SJSA1 (cell line): ENCODE measurements at regions not wholly inside any gene's neighbourhood (a gene's known extent, or its start where the extent isn't known, plus 50 kb on each side); places are given as distances from the start of the nearest gene placed in this dataset.

ENCODE experiments used
- DNase-seq, 2 experiments: peaks; one replicate each; pipeline ENCODE4 v3.0.0-alpha.2; 2015 to 2020; ENCODE audit warnings: low spot score in 2 of 2, low read depth in 1 of 2
- H3K27ac ChIP-seq: fragments of 250-450 bp; sonication (Bioruptor Pico); 2 replicates; pipeline ENCODE4 v1.5.1; 2020; ENCODE audit warnings: mild to moderate bottlenecking, moderate library complexity
- H3K27me3 ChIP-seq: fragments of 250-450 bp; sonication (Bioruptor Pico); replicated peaks from 2 replicates; pipeline ENCODE4 v1.5.1; 2020; ENCODE audit warnings: mild to moderate bottlenecking, moderate library complexity
- H3K36me3 ChIP-seq: fragments of 250-450 bp; sonication (Bioruptor Pico); 2 replicates; pipeline ENCODE4 v1.5.1; 2020; ENCODE audit warnings: mild to moderate bottlenecking
- H3K4me1 ChIP-seq: fragments of 250-450 bp; sonication (Bioruptor Pico); replicated peaks from 2 replicates; pipeline ENCODE4 v1.6.1; 2021; ENCODE audit warnings: mild to moderate bottlenecking
- H3K4me3 ChIP-seq: fragments of 250-450 bp; sonication (Bioruptor Pico); 2 replicates; pipeline ENCODE4 v1.5.1; 2020; ENCODE audit warnings: mild to moderate bottlenecking
- H3K9me3 ChIP-seq: fragments of 250-450 bp; sonication (Bioruptor Pico); replicated peaks from 2 replicates; pipeline ENCODE4 v1.5.1; 2020; ENCODE audit warnings: mild to moderate bottlenecking

DNA sequence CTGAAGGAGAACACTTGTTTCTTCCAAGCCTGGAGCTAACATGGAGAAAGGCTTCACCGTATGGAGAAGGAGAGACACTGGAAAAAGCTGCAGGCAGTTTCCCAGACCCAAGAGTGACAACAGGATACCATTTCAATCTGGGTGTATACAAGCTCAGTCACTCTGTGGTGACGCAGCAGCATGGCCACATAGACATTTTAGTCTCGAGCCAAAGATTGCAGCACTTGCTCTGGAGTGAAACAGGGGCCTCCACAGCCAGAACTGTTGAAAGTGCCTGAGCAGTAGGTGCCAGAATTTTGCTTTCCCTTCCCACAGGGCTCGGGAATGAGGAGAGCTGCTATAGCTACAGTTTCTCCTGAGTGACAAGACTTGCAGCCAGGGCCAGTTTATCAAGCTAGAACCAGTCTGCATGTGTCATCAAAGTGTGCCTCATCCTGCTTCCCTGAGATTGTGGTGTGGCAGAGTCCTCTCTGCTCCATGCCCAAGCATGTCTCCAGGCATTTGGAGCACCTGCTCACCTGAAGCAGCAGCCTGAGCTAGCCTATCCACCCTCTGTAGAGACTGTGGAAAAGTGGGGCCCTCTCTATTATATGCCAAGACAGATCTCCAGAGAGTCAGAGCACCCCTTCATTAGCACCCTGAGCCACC is 234.6 kb upstream of the CDH19 start:
- Histone ChIP-seq H3K4me3 (no peak overlapping the region), H3K36me3 (no peaks in the 10 kb centered on the region), H3K27me3 (no peaks in the 10 kb centered on the region), H3K4me1 (no peaks in the 10 kb centered on the region), H3K27ac (no peak overlapping the region), H3K9me3 (peaks cover 5% of the 10 kb centered on the region; the same call in 1 of the 2 replicates)
- DNase-seq = no peak

- Histone ChIP-seq H3K4me3 (no peak overlapping the region), H3K36me3 (no peaks in the 10 kb centered on the region), H3K9me3 (peaks cover 6% of the 10 kb centered on the region; the same call in 1 of the 2 replicates), H3K27me3 (no peaks in the 10 kb centered on the region), H3K4me1 (no peaks in the 10 kb centered on the region), H3K27ac (no peak overlapping the region)
- DNase-seq = no peak
Observed at GRCh38 chr18:66833646-66834045, 229.8 kb upstream of the CDH19 start.

DNA sequence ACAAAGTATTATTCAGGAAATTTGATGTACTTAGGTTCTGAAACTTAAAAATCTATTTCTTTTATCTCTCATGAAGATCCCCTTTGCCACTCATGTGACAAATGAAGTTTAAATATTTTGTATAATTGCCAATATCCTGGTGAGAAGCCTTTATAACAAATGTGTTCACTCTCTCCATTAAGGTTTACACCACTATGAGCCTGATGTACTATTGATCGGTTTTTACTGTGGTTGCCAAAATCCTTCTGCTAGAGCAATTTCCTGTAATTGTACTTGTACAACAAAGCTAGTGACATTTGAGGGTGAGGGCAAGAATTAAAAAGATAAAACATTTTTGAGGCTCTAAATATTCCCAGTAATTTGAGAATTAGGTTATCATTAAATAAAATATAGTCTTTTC is 222.3 kb upstream of the CDH19 start:
- Histone ChIP-seq H3K9me3 (no peaks in the 10 kb centered on the region), H3K27me3 (no peaks in the 10 kb centered on the region), H3K4me3 (no peak overlapping the region), H3K27ac (no peak overlapping the region), H3K4me1 (no peaks in the 10 kb centered on the region), H3K36me3 (no peaks in the 10 kb centered on the region)
- no peak for DNase-seq

GRCh38 chr18:66825347-66825746 is 221.5 kb upstream of the CDH19 start:
- no peak for DNase-seq
- no peak overlapping the region for H3K4me3 ChIP-seq
- H3K9me3 ChIP-seq = no peaks in the 10 kb centered on the region
- no peaks in the 10 kb centered on the region for H3K27me3 ChIP-seq
- no peaks in the 10 kb centered on the region for H3K4me1 ChIP-seq
- no peaks in the 10 kb centered on the region for H3K36me3 ChIP-seq
- no peak overlapping the region for H3K27ac ChIP-seq

DNA sequence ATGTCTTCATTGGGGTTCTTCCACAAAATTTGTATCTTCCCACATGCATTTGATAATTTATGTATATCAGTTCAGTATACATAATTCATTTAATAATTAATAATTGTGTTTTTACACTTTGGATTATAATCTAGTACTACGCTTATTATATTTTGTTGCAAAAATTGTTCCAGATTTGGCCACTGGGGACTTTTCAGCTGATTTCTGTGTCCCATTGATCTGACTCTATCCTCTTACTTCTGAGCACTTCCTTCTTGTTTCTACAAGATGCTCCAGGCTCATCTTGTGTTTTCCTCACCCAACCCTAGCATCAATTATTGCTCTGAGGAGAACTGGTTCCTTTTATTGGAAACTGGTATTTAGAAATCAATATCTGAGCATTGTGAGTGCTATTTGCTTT is 215.3 kb upstream of the CDH19 start:
- Histone ChIP-seq H3K4me1 (no peaks in the 10 kb centered on the region), H3K4me3 (no peak overlapping the region), H3K36me3 (no peaks in the 10 kb centered on the region), H3K27ac (no peak overlapping the region), H3K27me3 (no peaks in the 10 kb centered on the region), H3K9me3 (no peaks in the 10 kb centered on the region)
- no peak for DNase-seq

- H3K27ac ChIP-seq = no peak overlapping the region
- no peaks in the 10 kb centered on the region for H3K4me1 ChIP-seq
- H3K4me3 ChIP-seq = no peak overlapping the region
- peaks cover 8% of the 10 kb centered on the region for H3K9me3 ChIP-seq
- H3K36me3 ChIP-seq = no peaks in the 10 kb centered on the region
- no peaks in the 10 kb centered on the region for H3K27me3 ChIP-seq
- no peak for DNase-seq
Observed at GRCh38 chr18:66813138-66813537, 209.2 kb upstream of the CDH19 start.

DNA sequence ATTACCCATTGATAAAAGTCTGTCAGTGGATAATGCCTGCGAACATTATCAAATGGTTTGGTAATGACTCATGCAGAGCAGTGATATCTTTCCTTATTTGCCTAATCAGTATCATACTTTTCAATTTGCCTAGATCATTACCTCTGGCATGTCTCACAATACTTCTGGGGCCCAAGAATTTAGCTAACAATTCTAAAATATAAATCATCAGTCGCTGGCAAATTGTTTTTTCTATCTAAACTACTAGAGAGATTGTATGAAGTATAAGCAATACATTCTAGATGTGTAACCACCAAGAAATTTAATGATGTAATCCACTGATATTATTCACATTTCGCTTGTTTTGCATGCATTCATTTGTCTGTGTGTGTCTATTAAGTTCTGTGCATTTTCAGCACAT is 191.2 kb upstream of the CDH19 start:
- no peaks in the 10 kb centered on the region for H3K27me3 ChIP-seq
- DNase-seq = no peak
- no peak overlapping the region for H3K27ac ChIP-seq
- H3K4me1 ChIP-seq = no peaks in the 10 kb centered on the region
- no peak overlapping the region for H3K4me3 ChIP-seq
- H3K36me3 ChIP-seq = no peaks in the 10 kb centered on the region
- no peaks in the 10 kb centered on the region for H3K9me3 ChIP-seq

DNA sequence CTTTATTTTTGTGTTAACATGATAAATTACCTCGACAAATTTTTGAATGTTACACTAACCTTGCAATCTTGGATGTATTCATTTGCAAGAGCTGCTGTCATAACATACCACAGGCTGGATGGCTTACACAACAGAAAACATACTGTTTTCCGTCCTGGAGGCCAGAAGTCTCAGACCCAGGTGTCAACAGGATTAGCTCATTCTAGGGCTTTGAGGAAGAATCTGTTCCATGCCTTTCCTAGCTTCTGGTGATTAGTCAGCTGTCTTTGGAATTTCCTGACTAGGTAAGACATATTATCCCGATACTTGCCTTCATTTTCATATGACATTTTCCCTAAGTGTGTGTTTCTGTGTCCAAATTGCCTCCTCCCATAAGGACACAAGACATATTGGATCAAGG is 188.6 kb upstream of the CDH19 start:
- DNase-seq = no peak
- no peaks in the 10 kb centered on the region for H3K36me3 ChIP-seq
- H3K27me3 ChIP-seq = no peaks in the 10 kb centered on the region

DNA sequence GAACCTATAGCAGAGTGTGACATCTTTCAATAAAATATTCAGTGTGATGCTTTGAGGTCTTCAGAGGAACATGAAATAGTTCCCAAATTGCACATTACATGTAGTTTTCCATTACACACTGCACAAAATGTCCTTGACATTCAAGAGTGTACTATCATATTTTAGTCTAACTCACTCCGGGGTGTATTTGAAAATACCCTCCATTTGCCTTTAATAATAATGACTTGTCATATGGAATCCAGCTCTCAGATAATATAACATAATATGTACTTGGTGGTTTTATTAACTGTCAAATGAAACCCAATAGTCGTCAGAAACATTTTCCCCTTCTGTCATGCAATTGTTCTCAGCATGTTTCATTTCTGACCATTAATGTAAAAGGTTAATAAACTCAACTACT is 176.7 kb upstream of the CDH19 start:
- H3K4me1 ChIP-seq = no peaks in the 10 kb centered on the region
- no peak for DNase-seq
- no peak overlapping the region for H3K27ac ChIP-seq
- no peak overlapping the region for H3K4me3 ChIP-seq
- H3K36me3 ChIP-seq = no peaks in the 10 kb centered on the region
- H3K9me3 ChIP-seq = no peaks in the 10 kb centered on the region
- H3K27me3 ChIP-seq = no peaks in the 10 kb centered on the region

More for the DNA sequence above, 188.6 kb upstream of the CDH19 start:
- no peak overlapping the region for H3K27ac ChIP-seq
- H3K9me3 ChIP-seq = no peaks in the 10 kb centered on the region
- H3K4me3 ChIP-seq = no peak overlapping the region
- no peaks in the 10 kb centered on the region for H3K4me1 ChIP-seq

DNA sequence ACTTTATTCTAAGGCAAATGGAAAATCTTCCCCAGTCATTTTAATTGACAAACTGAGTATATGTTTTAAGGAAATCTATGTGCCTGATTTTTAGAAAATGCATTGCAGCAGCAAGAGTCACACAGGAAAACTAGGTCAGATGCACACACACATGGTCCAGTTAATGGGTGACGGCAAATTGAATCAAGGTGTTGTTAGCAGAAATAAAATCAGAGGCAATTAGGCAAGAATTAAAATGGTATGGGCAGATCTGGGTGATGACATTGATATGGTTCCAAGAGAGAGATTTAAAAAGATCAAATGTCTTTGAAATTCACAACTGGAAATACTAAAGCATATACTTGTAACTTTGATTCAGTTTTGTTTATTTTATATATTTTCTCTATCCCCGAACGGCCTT is 174.2 kb upstream of the CDH19 start:
- Histone ChIP-seq H3K9me3 (no peaks in the 10 kb centered on the region; the same call in 1 of the 2 replicates), H3K4me1 (no peaks in the 10 kb centered on the region), H3K27me3 (no peaks in the 10 kb centered on the region), H3K36me3 (no peaks in the 10 kb centered on the region), H3K4me3 (no peak overlapping the region), H3K27ac (no peak overlapping the region)
- no peak for DNase-seq

GRCh38 chr18:66769375-66769774 is 165.5 kb upstream of the CDH19 start:
- H3K36me3 ChIP-seq = no peaks in the 10 kb centered on the region
- no peak overlapping the region for H3K4me3 ChIP-seq
- no peaks in the 10 kb centered on the region for H3K27me3 ChIP-seq
- no peak overlapping the region for H3K27ac ChIP-seq
- no peaks in the 10 kb centered on the region for H3K4me1 ChIP-seq
- H3K9me3 ChIP-seq = peaks cover 7% of the 10 kb centered on the region
- DNase-seq = no peak

- Histone ChIP-seq H3K9me3 (peaks cover 2% of the 10 kb centered on the region; the same call in 1 of the 2 replicates), H3K27ac (no peak overlapping the region), H3K27me3 (no peaks in the 10 kb centered on the region), H3K36me3 (no peaks in the 10 kb centered on the region), H3K4me3 (no peak overlapping the region), H3K4me1 (no peaks in the 10 kb centered on the region)
- no peak for DNase-seq
Observed at GRCh38 chr18:66764230-66764629, 160.3 kb upstream of the CDH19 start.

GRCh38 chr18:66761166-66761565 is 157.3 kb upstream of the CDH19 start:
- H3K36me3 ChIP-seq = no peaks in the 10 kb centered on the region
- no peak overlapping the region for H3K4me3 ChIP-seq
- no peaks in the 10 kb centered on the region for H3K27me3 ChIP-seq
- H3K27ac ChIP-seq = no peak overlapping the region
- H3K4me1 ChIP-seq = no peaks in the 10 kb centered on the region
- DNase-seq = no peak
- H3K9me3 ChIP-seq = no peaks in the 10 kb centered on the region; the same call in 1 of the 2 replicates

- no peaks in the 10 kb centered on the region; the same call in 1 of the 2 replicates for H3K9me3 ChIP-seq
- H3K4me1 ChIP-seq = no peaks in the 10 kb centered on the region
- no peak for DNase-seq
- no peaks in the 10 kb centered on the region for H3K27me3 ChIP-seq
- H3K4me3 ChIP-seq = no peak overlapping the region
- H3K27ac ChIP-seq = no peak overlapping the region
- no peaks in the 10 kb centered on the region for H3K36me3 ChIP-seq
Observed at GRCh38 chr18:66760559-66760958, 156.7 kb upstream of the CDH19 start.
